ENCODE measurements at regions not wholly inside any gene's neighbourhood (a gene's known extent, or its start where the extent isn't known, plus 50 kb on each side); places are given as distances from the start of the nearest gene placed in this dataset.
"Not testable (repeated sequence)": the region's sequence is repeated elsewhere in the genome, so short reads cannot be mapped to it uniquely, and the experiment has no call there.

DNA sequence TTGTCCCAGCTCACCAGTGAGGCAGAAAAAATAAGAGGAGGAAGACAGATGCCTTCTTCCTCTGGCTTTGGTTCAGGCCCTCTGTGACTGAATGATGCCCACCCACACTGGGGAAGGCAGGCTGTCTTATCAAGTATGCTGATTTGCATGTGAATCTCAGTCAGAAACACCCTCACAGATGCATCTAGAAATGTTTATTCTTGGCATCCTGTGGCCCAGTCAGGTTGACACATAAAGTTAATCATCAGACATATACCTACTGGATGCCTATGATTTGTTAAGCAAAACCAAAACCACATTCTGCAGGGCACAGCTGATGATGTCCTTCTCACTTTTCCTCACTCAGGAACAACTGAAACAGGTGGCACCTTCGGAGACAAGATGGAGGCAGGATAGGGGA is 243.4 kb upstream of the KCNN2 start:
- no peak for DNase-seq (ENCODE audit: low read depth in 1 of 2, low spot score in 1 of 2)
- in situ Hi-C loops (cut with HindIII; ENCODE audit: low pct_unique_long_range_greater_than_20kb, low sequenced_read_pairs) = no loop called here
- no peak for TF ChIP-seq JUND (IDR thresholded peaks at IDR 0.05; ENCODE audit: low read depth)

DNA sequence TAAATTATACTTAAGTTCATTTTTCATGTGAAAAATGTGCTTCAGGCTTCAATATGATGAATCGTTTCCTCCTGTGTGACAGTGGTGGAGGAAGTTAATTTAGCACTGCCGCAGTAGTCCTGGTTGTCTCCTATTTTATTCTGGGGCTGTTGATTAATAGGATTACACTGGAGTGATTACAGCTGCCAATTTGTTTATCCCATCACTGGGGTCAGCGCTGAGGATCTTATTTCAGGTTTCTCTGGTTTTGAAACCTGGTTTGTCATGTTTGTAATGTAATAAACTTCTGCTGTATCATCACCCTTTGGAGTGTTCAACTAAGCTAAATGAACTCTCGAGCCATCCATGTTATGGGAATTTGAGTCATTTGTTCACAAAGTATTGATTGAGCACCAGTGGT is 241.7 kb upstream of the KCNN2 start:
- in situ Hi-C loops (cut with HindIII; ENCODE audit: low pct_unique_long_range_greater_than_20kb, low sequenced_read_pairs) = no loop called here
- TF ChIP-seq JUND (IDR thresholded peaks at IDR 0.05; ENCODE audit: low read depth) = no peak
- no peak for DNase-seq (ENCODE audit: low read depth in 1 of 2, low spot score in 1 of 2)

DNA sequence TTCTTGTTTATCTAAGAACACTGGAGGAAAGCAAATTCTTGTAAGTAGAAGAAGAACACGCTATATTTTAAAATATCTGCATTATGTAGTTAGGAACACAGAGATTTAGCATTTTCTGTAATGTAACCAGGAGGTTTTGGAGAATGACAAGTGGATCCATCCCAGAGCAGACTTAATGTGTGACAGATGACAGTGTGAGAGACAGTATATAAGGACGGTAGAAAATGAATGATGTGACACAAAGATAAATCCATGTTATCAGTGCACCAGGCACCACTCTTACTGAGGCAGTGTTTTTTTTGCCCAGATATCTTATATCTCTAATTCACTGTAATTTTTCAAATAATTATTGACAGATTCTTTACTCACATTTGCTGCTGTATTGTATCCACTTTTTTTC is 239.0 kb upstream of the KCNN2 start:
- no peak for DNase-seq (ENCODE audit: low read depth in 1 of 2, low spot score in 1 of 2)
- in situ Hi-C loops (cut with HindIII; ENCODE audit: low pct_unique_long_range_greater_than_20kb, low sequenced_read_pairs) = no loop called here
- TF ChIP-seq JUND (IDR thresholded peaks at IDR 0.05; ENCODE audit: low read depth) = no peak

DNA sequence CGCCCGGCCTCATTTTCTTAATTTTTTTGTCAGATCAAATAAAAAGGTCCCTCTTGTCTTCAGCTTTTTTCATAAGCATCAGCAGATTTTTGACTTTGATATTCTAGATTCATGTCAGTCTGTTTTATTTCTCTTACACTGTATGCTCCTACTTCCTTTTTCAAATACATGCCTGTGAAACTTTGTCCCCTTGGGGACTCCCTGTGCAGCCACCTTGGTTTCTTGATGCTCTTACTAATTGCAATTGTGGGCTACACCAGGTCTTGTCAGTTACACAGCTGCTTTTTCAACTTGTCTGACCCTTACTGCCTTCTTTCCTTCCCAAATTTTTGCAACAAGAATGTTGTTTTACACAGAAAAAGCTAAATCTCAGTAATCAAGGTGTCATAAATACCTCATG is 238.2 kb upstream of the KCNN2 start:
- no peak for TF ChIP-seq JUND (IDR thresholded peaks at IDR 0.05; ENCODE audit: low read depth)
- in situ Hi-C loops (cut with HindIII; ENCODE audit: low pct_unique_long_range_greater_than_20kb, low sequenced_read_pairs) = no loop called here
- DNase-seq (ENCODE audit: low read depth in 1 of 2, low spot score in 1 of 2) = no peak

DNA sequence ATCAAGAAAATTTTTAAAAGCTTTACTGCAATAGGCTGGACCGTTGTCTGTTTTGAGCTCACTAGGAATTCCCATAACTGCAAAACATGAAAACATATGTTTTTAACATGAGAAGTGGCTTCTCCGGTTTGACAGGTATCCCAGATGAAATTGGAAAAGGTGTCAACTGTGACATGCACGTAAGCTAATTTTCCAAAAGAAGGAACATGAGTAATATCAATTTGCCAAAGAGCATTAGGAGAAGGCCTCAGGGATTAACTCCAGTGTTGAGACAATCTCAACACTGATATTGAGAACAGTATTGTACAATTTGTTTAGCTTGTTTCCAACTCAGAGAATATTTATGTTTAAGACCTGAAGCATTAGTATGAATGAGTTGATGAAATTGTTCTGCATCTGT is 215.5 kb upstream of the KCNN2 start:
- in situ Hi-C loops (cut with HindIII; ENCODE audit: low pct_unique_long_range_greater_than_20kb, low sequenced_read_pairs) = no loop called here
- no peak for TF ChIP-seq JUND (IDR thresholded peaks at IDR 0.05; ENCODE audit: low read depth)
- no peak for DNase-seq (ENCODE audit: low read depth in 1 of 2, low spot score in 1 of 2)

DNA sequence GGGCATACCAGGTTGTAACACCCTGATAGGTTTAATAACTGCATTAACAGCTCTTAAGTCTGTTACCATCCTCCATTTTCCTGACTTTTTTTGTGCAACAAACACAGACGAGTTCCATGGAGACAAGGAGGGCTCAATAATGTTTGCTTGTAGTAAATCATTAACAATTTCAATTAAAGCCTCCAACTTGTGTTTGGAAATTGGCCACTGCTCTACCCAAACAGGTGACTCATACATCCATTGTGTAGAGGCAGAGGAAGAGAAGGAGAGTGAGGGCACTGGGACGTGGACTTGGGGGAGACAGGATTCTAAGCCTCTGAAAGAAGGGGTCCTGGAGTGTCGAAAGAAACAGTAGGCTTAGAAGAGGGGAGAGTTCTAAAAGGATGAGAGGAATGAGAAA is 213.6 kb upstream of the KCNN2 start:
- no peak for DNase-seq (ENCODE audit: low read depth in 1 of 2, low spot score in 1 of 2)
- in situ Hi-C loops (cut with HindIII; ENCODE audit: low pct_unique_long_range_greater_than_20kb, low sequenced_read_pairs) = no loop called here
- TF ChIP-seq JUND (IDR thresholded peaks at IDR 0.05; ENCODE audit: low read depth) = no peak

DNA sequence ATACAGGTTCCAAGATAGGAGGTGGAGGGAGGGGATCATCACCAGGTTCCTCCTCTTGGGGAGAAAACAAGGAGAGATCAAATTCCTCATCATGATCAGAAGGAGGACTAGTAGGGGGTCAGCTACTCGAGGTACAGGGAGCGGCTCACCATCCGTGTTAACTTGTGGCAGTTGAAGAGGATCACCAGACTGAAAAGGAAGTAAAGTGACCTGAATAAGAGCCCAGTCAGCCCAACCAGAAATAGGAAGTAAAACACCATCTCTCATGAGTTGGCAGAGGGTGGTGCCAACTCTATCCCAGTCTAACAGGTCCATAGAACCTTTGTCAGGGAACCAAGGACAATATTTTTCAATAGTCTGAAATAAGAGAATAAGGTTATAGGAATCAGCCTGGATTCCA is 213.1 kb upstream of the KCNN2 start:
- in situ Hi-C loops (cut with HindIII; ENCODE audit: low pct_unique_long_range_greater_than_20kb, low sequenced_read_pairs) = not testable (repeated sequence)

DNA sequence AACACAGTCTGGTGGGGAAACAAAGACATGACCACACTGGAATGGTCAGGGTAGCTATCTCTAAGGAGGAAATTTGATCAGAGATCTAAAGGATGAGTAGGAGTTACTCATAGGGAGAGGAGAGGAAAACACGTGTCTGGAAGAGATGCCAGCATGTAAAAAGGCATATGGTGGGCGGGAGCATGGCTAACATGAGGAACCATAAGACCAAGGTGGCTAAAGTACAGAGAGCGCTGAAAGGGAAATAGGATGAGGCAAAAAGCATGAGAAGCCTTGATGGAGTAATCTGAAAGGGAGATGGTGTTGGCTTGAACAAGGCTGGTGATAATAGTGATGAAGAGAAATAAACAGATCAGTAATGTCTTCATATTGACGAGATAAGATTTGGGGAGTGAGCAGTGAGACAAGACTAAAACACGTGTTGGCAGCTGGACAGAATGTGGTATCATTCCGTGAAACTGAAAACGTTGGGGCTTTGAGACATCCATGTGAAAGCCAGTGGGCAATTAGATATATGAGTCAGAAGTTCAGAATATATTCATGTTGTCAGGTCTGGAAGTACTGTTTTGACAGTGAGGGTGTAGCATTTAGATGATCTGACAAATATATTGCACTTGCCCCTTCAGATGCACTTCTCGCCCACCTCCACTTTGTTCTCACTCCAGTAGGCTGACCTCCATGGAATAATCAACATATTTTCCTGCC is 209.1 kb upstream of the KCNN2 start:
- no peak for DNase-seq (ENCODE audit: low read depth in 1 of 2, low spot score in 1 of 2)
- no peak for TF ChIP-seq JUND (IDR thresholded peaks at IDR 0.05; ENCODE audit: low read depth)
- in situ Hi-C loops (cut with HindIII; ENCODE audit: low pct_unique_long_range_greater_than_20kb, low sequenced_read_pairs) = no loop called here

More for the DNA sequence above, 213.1 kb upstream of the KCNN2 start:
- not testable (repeated sequence) for DNase-seq (ENCODE audit: low read depth in 1 of 2, low spot score in 1 of 2)

DNA sequence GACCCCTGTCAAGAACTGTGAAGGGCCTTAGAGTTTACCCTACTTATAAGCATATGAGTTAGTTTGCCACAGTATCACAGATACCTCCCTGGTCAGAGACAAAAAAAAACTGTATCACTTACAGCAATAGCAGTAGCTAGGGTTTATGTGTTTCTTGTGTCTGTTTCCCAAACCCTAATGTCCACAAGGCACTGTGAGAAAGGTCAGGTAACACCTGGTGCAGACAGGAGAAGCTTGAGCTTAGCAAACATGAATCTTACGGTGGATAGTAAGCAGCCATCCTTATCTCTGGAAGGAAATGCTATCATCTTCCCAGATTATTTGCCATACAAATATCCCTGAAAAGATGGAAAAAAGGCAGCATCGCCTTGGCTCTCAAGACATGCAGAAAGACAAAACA is 208.5 kb upstream of the KCNN2 start:
- in situ Hi-C loops (cut with HindIII; ENCODE audit: low pct_unique_long_range_greater_than_20kb, low sequenced_read_pairs) = no loop called here

DNA sequence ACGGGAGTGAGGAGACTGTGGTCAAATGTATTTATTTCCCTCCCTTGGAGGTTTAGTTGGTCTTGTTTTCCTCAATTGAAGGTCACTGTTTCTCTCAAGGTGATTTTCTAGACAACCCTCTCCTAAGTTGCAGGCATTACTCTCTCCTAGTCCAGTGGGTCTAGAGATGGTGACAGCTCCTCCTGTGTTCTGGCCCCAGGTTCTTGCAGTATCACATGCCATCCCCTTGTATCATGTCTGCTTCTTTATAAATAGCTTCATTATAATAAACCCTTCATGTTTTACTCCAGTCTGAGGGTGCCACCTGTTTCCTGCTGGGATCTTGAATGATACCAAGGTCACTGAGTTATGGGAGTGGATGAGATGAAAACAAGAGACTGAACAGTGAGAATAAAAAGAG is 208.0 kb upstream of the KCNN2 start:
- no peak for TF ChIP-seq JUND (IDR thresholded peaks at IDR 0.05; ENCODE audit: low read depth)
- in situ Hi-C loops (cut with HindIII; ENCODE audit: low pct_unique_long_range_greater_than_20kb, low sequenced_read_pairs) = no loop called here
- DNase-seq (ENCODE audit: low read depth in 1 of 2, low spot score in 1 of 2) = no peak

More for the DNA sequence above, 208.5 kb upstream of the KCNN2 start:
- TF ChIP-seq JUND (IDR thresholded peaks at IDR 0.05; ENCODE audit: low read depth) = no peak
- no peak for DNase-seq (ENCODE audit: low read depth in 1 of 2, low spot score in 1 of 2)

DNA sequence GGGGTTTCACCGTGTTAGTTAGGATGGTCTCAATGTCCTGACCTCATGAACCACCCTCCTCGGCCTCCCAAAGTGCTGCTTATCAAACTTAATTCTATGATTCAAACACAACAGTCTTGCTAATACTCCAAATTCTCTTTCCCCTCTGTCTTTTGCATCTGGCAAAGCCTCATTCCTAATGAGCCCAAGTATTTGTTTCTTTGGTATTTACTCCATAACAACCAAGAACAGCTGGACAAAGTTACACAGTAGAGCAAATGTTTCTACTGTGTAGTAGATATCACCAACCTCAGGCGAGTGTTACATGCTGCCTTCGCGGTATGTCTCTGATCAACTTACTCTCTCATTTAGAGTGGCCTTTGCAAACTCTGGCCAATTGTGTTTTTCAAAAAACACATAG is 195.8 kb upstream of the KCNN2 start:
- TF ChIP-seq JUND (IDR thresholded peaks at IDR 0.05; ENCODE audit: low read depth) = no peak
- in situ Hi-C loops (cut with HindIII; ENCODE audit: low pct_unique_long_range_greater_than_20kb, low sequenced_read_pairs) = no loop called here
- no peak for DNase-seq (ENCODE audit: low read depth in 1 of 2, low spot score in 1 of 2)

DNA sequence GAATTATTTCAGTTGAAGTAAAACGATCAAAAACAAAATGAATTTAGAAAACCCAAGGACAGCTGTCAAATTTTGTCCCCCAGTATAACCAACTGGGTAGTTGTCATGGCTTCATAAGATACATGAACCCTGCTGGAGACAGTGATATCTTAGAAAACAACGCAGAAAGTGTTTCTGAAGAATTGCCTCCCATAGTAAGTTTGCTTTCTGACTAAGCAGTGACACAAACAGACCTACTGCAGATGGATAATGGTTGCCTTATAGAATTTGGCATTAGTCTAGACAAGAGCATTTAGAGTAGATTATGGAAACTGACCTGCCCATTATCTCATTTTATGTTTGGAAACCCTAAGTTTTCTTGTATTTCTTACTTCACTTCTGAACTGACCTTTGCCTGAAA is 187.7 kb upstream of the KCNN2 start:
- no peak for TF ChIP-seq JUND (IDR thresholded peaks at IDR 0.05; ENCODE audit: low read depth)
- DNase-seq (ENCODE audit: low read depth in 1 of 2, low spot score in 1 of 2) = no peak

DNA sequence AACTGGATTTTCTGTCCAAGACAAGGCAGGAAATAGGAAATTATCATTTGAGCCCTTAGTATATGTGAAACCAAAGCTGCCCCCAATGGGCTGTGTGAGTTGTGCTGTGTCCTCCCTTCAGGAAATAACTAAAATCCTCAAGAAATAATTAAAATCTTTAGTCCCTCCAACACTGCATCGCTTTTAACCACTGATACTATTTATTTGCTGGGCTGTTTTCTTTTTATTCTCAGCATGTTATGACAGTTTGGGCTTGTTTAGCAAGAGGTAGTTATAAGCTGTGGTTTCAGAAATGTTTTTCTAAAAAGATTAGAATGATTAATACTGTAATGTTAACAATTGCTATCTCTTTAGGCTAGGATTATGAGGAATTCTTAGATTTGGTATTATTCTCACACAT is 187.0 kb upstream of the KCNN2 start:
- in situ Hi-C loops (cut with HindIII; ENCODE audit: low pct_unique_long_range_greater_than_20kb, low sequenced_read_pairs) = no loop called here
- DNase-seq (ENCODE audit: low read depth in 1 of 2, low spot score in 1 of 2) = no peak
- TF ChIP-seq JUND (IDR thresholded peaks at IDR 0.05; ENCODE audit: low read depth) = no peak

More for the DNA sequence above, 187.7 kb upstream of the KCNN2 start:
- in situ Hi-C loops (cut with HindIII; ENCODE audit: low pct_unique_long_range_greater_than_20kb, low sequenced_read_pairs) = no loop called here

DNA sequence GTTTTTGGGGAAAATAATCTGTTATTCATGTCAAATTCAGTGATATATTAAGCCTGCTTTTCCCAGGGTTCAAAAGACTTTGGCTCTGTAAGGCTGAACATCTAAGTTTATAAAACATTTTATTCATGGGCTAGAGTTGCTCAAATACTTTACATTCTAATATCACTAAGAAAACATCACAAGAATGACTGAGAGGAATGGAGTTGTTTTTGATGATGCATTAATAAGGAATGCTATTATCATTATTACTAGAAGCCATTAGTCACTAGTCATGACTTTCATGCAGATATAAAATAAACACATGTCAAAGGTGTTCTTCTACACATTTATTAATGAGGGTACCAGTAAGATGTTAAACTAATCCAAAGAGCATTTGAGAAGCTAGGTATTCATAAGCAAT is 185.5 kb upstream of the KCNN2 start:
- no peak for DNase-seq (ENCODE audit: low read depth in 1 of 2, low spot score in 1 of 2)
- in situ Hi-C loops (cut with HindIII; ENCODE audit: low pct_unique_long_range_greater_than_20kb, low sequenced_read_pairs) = no loop called here
- no peak for TF ChIP-seq JUND (IDR thresholded peaks at IDR 0.05; ENCODE audit: low read depth)

Measured in T47D (cell line).